IMR-90 (cell line): ENCODE measurements at regions not wholly inside any gene's neighbourhood (a gene's known extent, or its start where the extent isn't known, plus 50 kb on each side); places are given as distances from the start of the nearest gene placed in this dataset.
A peak's percentile ranks its signal among the peaks of the same experiment; 100 is the strongest.

Experiments
- ATAC-seq: fragments of 200-7000 bp; cut with Tn5 transposase; 2 replicates; pipeline ENCODE4 v1.9.1; 2020; ENCODE audit warnings: low read depth, mild to moderate bottlenecking, moderate library complexity
- BruUV-seq: library from RNA; stranded (reverse); fragments of 400-500 nt; replicated peaks from 2 replicates; lab custom pipeline; 2021; lab: Mats Ljungman, UMichigan
- CTCF ChIA-PET: fragments of 300-600 bp; formaldehyde crosslinking; extraction: SDS; loops from one replicate; lab custom pipeline; 2021; ENCODE audit warnings: antibody characterized with exemption; lab: Yijun Ruan, JAX
- POLR2A ChIA-PET: fragments of 300-600 bp; sonication (Branson Sonifier 250); formaldehyde crosslinking; loops from one replicate; lab custom pipeline; 2022; ENCODE audit warnings: antibody characterized with exemption; ENCODE audit not compliant: unreplicated experiment; lab: Charles Lee
- DNase-seq: peaks from one replicate; pipeline ENCODE4 v3.0.0; 2013
- H2AFZ ChIP-seq: replicated peaks from 2 replicates; pipeline ENCODE3; 2013; ENCODE audit warnings: low read length, mild to moderate bottlenecking; ENCODE audit not compliant: poor library complexity
- H2AK5ac ChIP-seq: 2 replicates; pipeline ENCODE4 v1.6.1; 2013; ENCODE audit warnings: low read depth, low read length, inconsistent platforms
- H2AK9ac ChIP-seq: replicated peaks from 2 replicates; pipeline ENCODE3; 2013; ENCODE audit warnings: mild to moderate bottlenecking, low read depth, low read length, moderate library complexity; ENCODE audit not compliant: poor library complexity
- H2BK120ac ChIP-seq: 2 replicates; pipeline ENCODE4 v1.6.1; 2013; ENCODE audit warnings: low read depth, low read length, inconsistent platforms
- H2BK15ac ChIP-seq: 3 replicates; pipeline ENCODE4 v1.6.1; 2013; ENCODE audit warnings: low read depth, low read length, inconsistent platforms
- H2BK20ac ChIP-seq: 2 replicates; pipeline ENCODE4 v1.6.1; 2013; ENCODE audit warnings: low read depth, mild to moderate bottlenecking, inconsistent platforms, low read length, moderate library complexity
- H2BK5ac ChIP-seq: 2 replicates; pipeline ENCODE4 v1.6.1; 2013; ENCODE audit warnings: mild to moderate bottlenecking, low read depth, low read length, inconsistent platforms; ENCODE audit not compliant: poor library complexity, severe bottlenecking
- H3K14ac ChIP-seq: replicated peaks from 2 replicates; pipeline ENCODE4 v1.6.1; 2013; ENCODE audit warnings: low read depth, low read length, inconsistent platforms
- H3K18ac ChIP-seq: 2 replicates; pipeline ENCODE4 v1.6.1; 2013; ENCODE audit warnings: low read depth, low read length, control low read depth
- H3K23ac ChIP-seq: 2 replicates; pipeline ENCODE4 v1.6.1; 2013; ENCODE audit warnings: low read depth, low read length, inconsistent platforms
- H3K27ac ChIP-seq: 2 replicates; pipeline ENCODE4 v1.5.1; 2013; ENCODE audit warnings: mild to moderate bottlenecking, control low read depth, low read length; ENCODE audit not compliant: insufficient read depth
- H3K27me3 ChIP-seq: 2 replicates; pipeline ENCODE4 v1.6.1; 2013; ENCODE audit warnings: low read length; ENCODE audit not compliant: control insufficient read depth, insufficient read depth
- H3K36me3 ChIP-seq: 2 replicates; pipeline ENCODE4 v1.6.1; 2013; ENCODE audit warnings: low read length, mixed read lengths; ENCODE audit not compliant: control insufficient read depth, insufficient read depth
- H3K4ac ChIP-seq: 2 replicates; pipeline ENCODE4 v1.6.1; 2013; ENCODE audit warnings: low read depth, low read length, inconsistent platforms
- H3K4me1 ChIP-seq: 2 replicates; pipeline ENCODE4 v1.6.1; 2013; ENCODE audit warnings: low read length, mixed read lengths; ENCODE audit not compliant: control insufficient read depth, insufficient read depth
- H3K4me2 ChIP-seq: 2 replicates; pipeline ENCODE4 v1.6.1; 2013; ENCODE audit warnings: low read depth, mild to moderate bottlenecking, control low read depth, low read length, moderate library complexity
- H3K4me3 ChIP-seq: 2 replicates; pipeline ENCODE4 v1.5.1; 2013; ENCODE audit warnings: low read depth, mild to moderate bottlenecking, control low read depth, low read length, moderate library complexity; ENCODE audit not compliant: insufficient read depth
- H3K56ac ChIP-seq: 2 replicates; pipeline ENCODE4 v1.6.1; 2013; ENCODE audit warnings: low read length, inconsistent platforms; ENCODE audit not compliant: insufficient read depth; ENCODE audit errors: extremely low read depth
- H3K79me1 ChIP-seq, 2 experiments: 2 replicates each; pipeline ENCODE4 v1.6.1; 2013; ENCODE audit warnings: low read length in 2 of 2, inconsistent platforms in 1 of 2, low read depth in 1 of 2
- H3K9ac ChIP-seq: 2 replicates; pipeline ENCODE4 v1.6.1; 2013; ENCODE audit warnings: low read depth, low read length, control low read depth
- H3K9me1 ChIP-seq: 2 replicates; pipeline ENCODE4 v1.6.1; 2013; ENCODE audit warnings: low read length, inconsistent platforms; ENCODE audit not compliant: insufficient read depth
- H3K9me3 ChIP-seq: 2 replicates; pipeline ENCODE4 v1.6.1; 2013; ENCODE audit warnings: low read length; ENCODE audit not compliant: control insufficient read depth, insufficient read depth
- H4K20me1 ChIP-seq: 2 replicates; pipeline ENCODE4 v1.6.1; 2013; ENCODE audit warnings: low read length, inconsistent platforms; ENCODE audit not compliant: insufficient read depth
- H4K5ac ChIP-seq: 2 replicates; pipeline ENCODE4 v1.6.1; 2013; ENCODE audit warnings: mild to moderate bottlenecking, low read depth, low read length, control low read depth
- H4K8ac ChIP-seq, 2 experiments: 2 replicates each; pipeline ENCODE4 v1.6.1; 2013; ENCODE audit warnings: low read depth in 2 of 2, low read length in 2 of 2, control low read depth in 1 of 2, inconsistent platforms in 1 of 2
- H4K91ac ChIP-seq: 2 replicates; pipeline ENCODE4 v1.6.1; 2013; ENCODE audit warnings: low read depth, low read length, inconsistent platforms; ENCODE audit not compliant: insufficient read depth
- BHLHE40 ChIP-seq: fragments of 150-350 bp; IDR thresholded peaks from 2 replicates; pipeline ENCODE4 v1.6.1; 2016; ENCODE audit warnings: mild to moderate bottlenecking, low read depth, low read length
- CHD1 ChIP-seq: IDR thresholded peaks from 2 replicates; pipeline ENCODE4 v1.6.1; 2012; ENCODE audit warnings: low read depth, low read length, improper control_type of control experiment
- MAFK ChIP-seq: IDR thresholded peaks from 2 replicates; pipeline ENCODE4 v1.6.1; 2012; ENCODE audit warnings: low read depth, low read length, improper control_type of control experiment
- MAZ ChIP-seq: IDR thresholded peaks from 2 replicates; pipeline ENCODE4 v1.6.1; 2012; ENCODE audit warnings: low read depth, mild to moderate bottlenecking, low read length, improper control_type of control experiment, moderate library complexity, borderline replicate concordance
- MXI1 ChIP-seq: IDR thresholded peaks from 2 replicates; pipeline ENCODE4 v1.6.1; 2012; ENCODE audit warnings: low read depth, mild to moderate bottlenecking, low read length, moderate library complexity, borderline replicate concordance
- POLR2A ChIP-seq: IDR thresholded peaks from 2 replicates; pipeline ENCODE4 v1.6.1; 2012; ENCODE audit warnings: mild to moderate bottlenecking, low read depth, low read length
- RAD21 ChIP-seq: IDR thresholded peaks from 2 replicates; pipeline ENCODE4 v1.6.1; 2012; ENCODE audit warnings: low read length, improper control_type of control experiment
- RCOR1 ChIP-seq: IDR thresholded peaks from 2 replicates; pipeline ENCODE4 v1.6.1; 2012; ENCODE audit warnings: mild to moderate bottlenecking, low read length, improper control_type of control experiment; ENCODE audit not compliant: insufficient replicate concordance
- RFX5 ChIP-seq: IDR thresholded peaks from 2 replicates; pipeline ENCODE4 v1.8.0; 2012; ENCODE audit warnings: low read depth, mild to moderate bottlenecking, low read length, moderate library complexity
- SMC3 ChIP-seq: fragments of 150-350 bp; IDR thresholded peaks from 2 replicates; pipeline ENCODE4 v1.6.1; 2016; ENCODE audit warnings: low read depth, mild to moderate bottlenecking, antibody characterized with exemption, low read length, moderate library complexity
- WGBS, 2 experiments: methylation state at CpG; one replicate each; pipeline versions ENCODE4 v1.1.5 to v1.1.7; 2013; ENCODE audit warnings: missing lambda C conversion rate in 2 of 2; ENCODE audit not compliant: insufficient read length in 1 of 2; ENCODE audit errors: extremely low coverage in 2 of 2; 5-methylcytosine and 5-hydroxymethylcytosine counted together
- dilution Hi-C: fragments of 300-500 bp; cut with HindIII; formaldehyde crosslinking; loops from one replicate; pipeline ENCODE4 v1.14.3; 2018; ENCODE audit warnings: low sequenced_read_pairs; ENCODE audit not compliant: unreplicated experiment
- in situ Hi-C: fragments of 300-500 bp; cut with MboI; formaldehyde crosslinking; loops from 3 replicates; pipeline ENCODE4 v1.14.3; 2019; ENCODE audit warnings: low sequenced_read_pairs, inconsistent platforms, mixed read lengths
- intact Hi-C: fragments of 100-400 bp; cut with micrococcal nuclease; formaldehyde crosslinking; loops from 2 replicates; pipeline ENCODE4 v1.10.0; 2022
- TF ChIP-seq, protein P1 (sequence below): fragments of 150-350 bp; IDR thresholded peaks from 2 replicates; pipeline ENCODE4 v1.6.1; 2016; ENCODE audit warnings: low read depth, mild to moderate bottlenecking, low read length, moderate library complexity, borderline replicate concordance

GRCh38 chr15:39331584-39331983 lies 249.3 kb upstream of the THBS1 start:
- no TSS peak for BruUV-seq
- no peak for TF ChIP-seq RFX5
- no peak for TF ChIP-seq MAZ
- TF ChIP-seq, protein P1, sequence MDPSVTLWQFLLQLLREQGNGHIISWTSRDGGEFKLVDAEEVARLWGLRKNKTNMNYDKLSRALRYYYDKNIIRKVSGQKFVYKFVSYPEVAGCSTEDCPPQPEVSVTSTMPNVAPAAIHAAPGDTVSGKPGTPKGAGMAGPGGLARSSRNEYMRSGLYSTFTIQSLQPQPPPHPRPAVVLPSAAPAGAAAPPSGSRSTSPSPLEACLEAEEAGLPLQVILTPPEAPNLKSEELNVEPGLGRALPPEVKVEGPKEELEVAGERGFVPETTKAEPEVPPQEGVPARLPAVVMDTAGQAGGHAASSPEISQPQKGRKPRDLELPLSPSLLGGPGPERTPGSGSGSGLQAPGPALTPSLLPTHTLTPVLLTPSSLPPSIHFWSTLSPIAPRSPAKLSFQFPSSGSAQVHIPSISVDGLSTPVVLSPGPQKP, result no peak
- TF ChIP-seq MAFK, result no peak
- no peak for TF ChIP-seq BHLHE40
- TF ChIP-seq CHD1, result no peak
- TF ChIP-seq SMC3, result no peak
- TF ChIP-seq RAD21, result no peak
- no peak for TF ChIP-seq MXI1
- no peak for TF ChIP-seq POLR2A
- TF ChIP-seq RCOR1, result no peak
- intact Hi-C loops, result no loop called here
- Histone ChIP-seq H2BK5ac (no peak overlapping the region), H3K14ac (0 out of 2 replicates have a peak overlapping the region, but pooled peaks have one; percentile 46), H2AFZ (no peak overlapping the region), H4K8ac (no peak overlapping the region), H3K4me1 (peaks cover 5% of the 10 kb centered on the region), H3K9me1 (peaks cover 2% of the 10 kb centered on the region; the same call in 1 of the 2 replicates), H2BK120ac (peak overlapping the region; percentile 26; the same call in 1 of the 2 replicates), H3K9me3 (no peaks in the 10 kb centered on the region), H3K4ac (peak overlapping the region; percentile 40), H3K18ac (no peak overlapping the region), H3K23ac (no peak overlapping the region), H2AK5ac (peak overlapping the region; percentile 18; the same call in 1 of the 2 replicates), H3K4me2 (no peak overlapping the region), H2AK9ac (no peak overlapping the region), H2BK20ac (peak overlapping the region; percentile 60; the same call in 1 of the 2 replicates), H3K9ac (no peak overlapping the region), H3K56ac (no peak overlapping the region), H3K4me3 (no peak overlapping the region), H3K79me1 (no peaks in the 10 kb centered on the region), H3K27me3 (no peaks in the 10 kb centered on the region), H4K91ac (peak overlapping the region; percentile 27; the same call in 1 of the 2 replicates), H3K27ac (no peak overlapping the region), H4K5ac (no peak overlapping the region), H3K36me3 (no peaks in the 10 kb centered on the region), H4K20me1 (no peaks in the 10 kb centered on the region), H2BK15ac (peak overlapping the region; percentile 8; the same call in 1 of the 3 replicates)
- in situ Hi-C loops, result no loop called here
- ATAC-seq (no peak), DNase-seq (no peak)
- POLR2A ChIA-PET, result no interaction called here
- CTCF ChIA-PET, result no interaction called here
- dilution Hi-C loops, result no loop called here
- no CpG with 5 or more reads among the region's 3 CpGs for WGBS, 2 experiments
